RKO (cell line): ENCODE measurements at regions not wholly inside any gene's neighbourhood (a gene's known extent, or its start where the extent isn't known, plus 50 kb on each side); places are given as distances from the start of the nearest gene placed in this dataset.
"Not testable (repeated sequence)": the region's sequence is repeated elsewhere in the genome, so short reads cannot be mapped to it uniquely, and the experiment has no call there.

ENCODE experiments used
- DNase-seq: peaks from one replicate; pipeline ENCODE4 v3.0.0-alpha.2; 2016; ENCODE audit warnings: low spot score

- no peak for DNase-seq
Measured at GRCh38 chr17:77341069-77341541, 200.3 kb downstream of the SEC14L1 start.

GRCh38 chr17:77342656-77342990 is 201.9 kb downstream of the SEC14L1 start:
- not testable (repeated sequence) for DNase-seq

GRCh38 chr17:77343031-77343800 is 202.4 kb downstream of the SEC14L1 start:
- DNase-seq = no peak

GRCh38 chr17:77344038-77344437 is 203.3 kb downstream of the SEC14L1 start:
- no peak for DNase-seq

- no peak for DNase-seq
Measured at GRCh38 chr17:77345260-77345910, 204.6 kb downstream of the SEC14L1 start.

GRCh38 chr17:77346765-77347164 is 206.0 kb downstream of the SEC14L1 start:
- no peak for DNase-seq

GRCh38 chr17:77347544-77347943 is 206.8 kb downstream of the SEC14L1 start:
- no peak for DNase-seq

GRCh38 chr17:77349976-77350830 is 209.4 kb downstream of the SEC14L1 start:
- DNase-seq = no peak

GRCh38 chr17:77352441-77352840 is 211.7 kb downstream of the SEC14L1 start:
- no peak for DNase-seq

GRCh38 chr17:77352996-77353395 is 212.2 kb downstream of the SEC14L1 start:
- DNase-seq = no peak

- no peak for DNase-seq
Measured at GRCh38 chr17:77353684-77354419, 213.1 kb downstream of the SEC14L1 start.

- no peak for DNase-seq
Measured at GRCh38 chr17:77354420-77354669, 213.6 kb downstream of the SEC14L1 start.

GRCh38 chr17:77354670-77355455 is 214.1 kb downstream of the SEC14L1 start:
- peak; percentile 44 for DNase-seq

GRCh38 chr17:77356109-77356689 is 215.4 kb downstream of the SEC14L1 start:
- no peak for DNase-seq

- DNase-seq = no peak
Measured at GRCh38 chr17:77356690-77357201, 216.0 kb downstream of the SEC14L1 start.

- DNase-seq = no peak
Measured at GRCh38 chr17:77358801-77359200, 218.0 kb downstream of the SEC14L1 start.

GRCh38 chr17:77359236-77359635 is 218.5 kb downstream of the SEC14L1 start:
- no peak for DNase-seq

- DNase-seq = no peak
Measured at GRCh38 chr17:77361986-77362620, 221.3 kb downstream of the SEC14L1 start.

GRCh38 chr17:77363821-77364361 is 223.1 kb downstream of the SEC14L1 start:
- no peak for DNase-seq

- no peak for DNase-seq
Measured at GRCh38 chr17:77364381-77364911, 223.7 kb downstream of the SEC14L1 start.
